IPS DF 4.7 (cell line): ENCODE measurements at regions not wholly inside any gene's neighbourhood (a gene's known extent, or its start where the extent isn't known, plus 50 kb on each side); places are given as distances from the start of the nearest gene placed in this dataset.

Experiments used
- DNase-seq: peaks from one replicate; pipeline ENCODE4 v3.0.0-alpha.2; 2013; ENCODE audit warnings: low spot score; ENCODE audit errors: extremely low read depth

DNA sequence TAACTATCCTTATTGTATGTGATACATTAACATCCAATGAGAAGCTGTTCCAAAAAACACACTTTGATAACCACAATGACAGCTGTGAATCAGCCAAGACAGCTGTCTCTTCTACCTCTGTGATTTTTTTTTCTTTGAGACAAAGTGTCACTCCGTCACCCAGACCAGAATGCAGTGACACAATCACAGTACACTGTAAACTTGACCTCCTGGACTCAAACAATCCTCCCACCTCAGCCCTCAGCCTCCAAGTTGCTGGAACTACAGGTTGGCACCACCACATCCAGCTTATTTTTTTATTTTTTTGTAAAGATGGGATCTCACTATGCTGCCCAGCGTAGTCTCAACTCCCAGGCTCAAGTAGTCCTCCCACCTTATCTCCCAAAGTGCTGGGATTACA, 73.5 kb upstream of the TMCO5A start:
- DNase-seq = no peak

- no peak for DNase-seq
These were observed 68.8 kb upstream of the TMCO5A start for GRCh38 chr15:37865687-37866086.

- no peak for DNase-seq
These were observed 63.7 kb upstream of the TMCO5A start for GRCh38 chr15:37870711-37871110.

DNA sequence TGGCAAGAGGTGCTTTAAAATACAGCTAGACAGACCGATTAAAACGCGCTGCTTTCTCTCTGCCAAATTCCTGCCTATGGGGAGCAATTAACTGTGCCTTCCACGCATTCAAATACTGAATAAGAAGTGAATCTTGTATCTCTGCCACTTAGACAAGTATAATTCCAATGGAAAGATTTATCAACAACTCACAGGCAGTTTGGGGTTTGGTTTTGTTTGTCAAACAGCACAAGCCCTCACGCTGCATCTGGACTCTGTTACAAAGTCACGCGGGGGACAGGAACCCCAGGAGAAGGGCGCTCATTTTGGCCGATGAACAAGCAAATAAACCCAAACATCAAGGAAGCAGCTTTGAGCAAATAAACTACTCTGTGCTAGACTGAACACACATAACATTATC, 61.8 kb upstream of the TMCO5A start:
- DNase-seq = no peak

DNA sequence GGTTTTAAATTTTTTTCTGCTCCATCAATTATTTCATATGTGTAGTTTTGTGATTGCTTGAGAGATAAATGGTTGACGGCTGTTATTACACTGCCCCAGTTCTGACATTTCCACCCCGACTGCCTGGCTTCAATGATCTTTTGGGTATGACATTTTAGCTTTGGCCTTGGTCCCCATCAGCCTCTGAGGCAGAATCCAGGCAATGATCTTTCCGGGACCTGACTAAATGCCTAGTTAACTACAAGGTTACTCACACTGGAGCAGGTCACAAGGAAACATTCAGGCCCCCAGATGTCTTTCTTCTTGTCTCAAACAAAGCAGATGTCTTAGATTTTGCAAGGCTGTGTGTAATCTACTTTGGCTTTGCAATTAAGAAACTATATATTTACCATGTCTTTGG, 61.1 kb upstream of the TMCO5A start:
- no peak for DNase-seq

- no peak for DNase-seq
These were observed 57.5 kb upstream of the TMCO5A start for GRCh38 chr15:37876900-37877299.

DNA sequence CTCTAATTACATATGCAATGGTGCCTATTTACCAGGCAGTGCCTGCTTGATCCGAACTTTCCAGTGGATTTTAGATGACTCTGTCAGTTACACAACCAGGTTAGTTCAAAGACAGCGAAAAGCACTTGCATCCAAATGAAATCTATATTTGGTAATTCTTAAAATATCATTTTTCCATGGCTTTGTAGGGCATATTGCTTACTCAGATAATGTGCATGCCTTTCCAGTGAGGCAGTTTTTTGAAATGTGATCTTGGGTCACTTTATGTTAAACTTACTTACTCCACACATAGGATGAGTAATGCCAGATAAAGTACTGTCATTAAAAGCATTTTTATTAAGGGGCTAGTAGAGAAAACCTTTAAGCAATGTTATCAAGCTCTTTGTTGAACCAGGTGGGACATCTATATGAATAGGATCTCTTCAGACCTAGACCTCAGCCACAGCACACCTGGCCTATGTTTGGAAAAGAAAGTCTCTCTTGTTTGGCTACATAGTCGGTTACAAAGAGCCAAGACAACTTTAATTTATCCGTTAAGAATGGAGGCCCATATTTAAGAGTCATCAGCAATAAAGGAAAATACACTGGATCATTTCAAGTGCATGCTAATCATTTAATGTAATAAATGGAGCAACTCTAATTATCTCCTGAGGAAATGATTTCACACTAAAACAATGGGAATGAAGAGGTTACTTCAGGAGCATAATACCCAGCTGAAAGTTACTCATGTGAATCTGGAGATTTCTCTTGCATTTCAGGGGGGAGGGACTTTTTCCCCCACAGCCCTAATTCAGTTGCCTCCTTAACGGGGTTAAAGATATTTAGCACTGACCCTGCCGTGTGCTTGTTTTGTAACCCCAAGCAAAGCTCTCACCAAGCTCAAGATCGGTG, 56.3 kb upstream of the TMCO5A start:
- DNase-seq = no peak

DNA sequence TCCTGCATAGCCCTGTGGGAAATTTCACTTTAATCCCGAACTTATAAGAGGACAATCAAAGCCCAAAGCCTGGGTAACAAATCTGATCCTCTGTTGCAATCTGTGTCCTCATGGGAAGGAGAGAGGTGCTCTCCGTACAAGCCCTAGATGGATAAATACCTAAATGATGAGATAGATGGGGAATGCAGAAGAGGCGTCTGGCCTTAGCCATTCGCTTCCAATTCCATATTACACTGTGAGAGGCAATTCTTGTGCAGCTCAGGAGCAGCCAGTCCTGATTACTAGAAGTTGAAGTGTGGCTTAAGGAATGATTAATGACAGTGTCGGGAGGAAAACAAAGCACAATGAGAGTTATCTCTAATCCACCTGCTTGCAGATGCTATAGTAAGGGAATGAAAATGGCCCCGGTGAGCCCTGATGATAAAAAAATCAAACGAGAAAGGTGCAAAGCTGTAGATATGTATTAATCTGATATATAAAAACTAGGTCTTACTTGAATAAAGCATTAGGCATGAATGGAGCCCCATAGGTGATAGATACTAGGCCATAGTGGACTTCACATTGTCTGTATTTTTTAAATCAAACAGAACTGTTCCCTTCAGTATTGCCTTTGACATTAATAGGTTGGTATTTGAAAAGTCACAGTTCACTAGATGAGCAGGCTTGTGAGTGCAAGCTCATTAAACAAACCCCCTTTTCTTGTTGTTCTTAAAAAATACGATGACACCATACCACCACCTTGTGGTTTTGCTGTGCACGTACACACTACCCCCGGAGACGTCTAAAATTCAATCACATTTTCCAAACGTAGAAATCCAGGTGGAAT, 54.2 kb upstream of the TMCO5A start:
- DNase-seq = no peak

GRCh38 chr15:37880835-37881153, 53.6 kb upstream of the TMCO5A start:
- no peak for DNase-seq

DNA sequence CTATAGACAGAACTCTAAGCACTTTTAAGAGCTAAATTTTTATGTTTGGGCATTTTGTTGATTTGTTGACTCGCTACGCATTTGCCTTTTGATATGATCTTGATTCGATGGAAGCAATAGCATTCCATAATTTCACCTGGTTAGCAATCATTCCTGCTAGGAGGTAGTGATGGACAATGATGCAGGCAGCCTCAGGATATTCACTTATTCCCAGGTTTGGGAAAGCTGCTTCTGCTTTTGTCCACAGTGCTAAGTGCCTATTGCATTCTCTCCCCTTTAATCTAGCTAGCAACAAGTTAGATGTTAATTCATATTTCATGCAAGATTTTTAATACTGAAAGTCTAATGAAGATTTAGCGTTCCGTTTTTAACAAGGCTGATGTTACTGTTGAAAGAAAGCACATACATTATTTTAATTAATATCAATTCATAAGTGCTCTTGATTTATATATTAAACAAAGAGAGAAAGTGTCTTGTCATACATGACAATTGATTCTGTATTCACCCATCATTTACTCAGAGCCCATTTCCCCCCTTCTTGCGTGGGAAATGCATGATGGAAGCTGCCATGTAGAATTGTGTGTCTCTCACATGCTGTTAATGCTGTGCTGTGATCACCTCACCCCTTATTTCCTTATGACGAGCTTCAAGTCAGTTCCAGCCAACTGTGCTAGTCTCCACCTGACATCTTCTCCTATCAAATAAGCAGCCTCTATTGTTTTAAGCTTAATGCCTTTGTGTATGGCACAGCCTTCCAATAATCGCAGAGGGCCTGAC, 53.0 kb upstream of the TMCO5A start:
- DNase-seq = no peak

DNA sequence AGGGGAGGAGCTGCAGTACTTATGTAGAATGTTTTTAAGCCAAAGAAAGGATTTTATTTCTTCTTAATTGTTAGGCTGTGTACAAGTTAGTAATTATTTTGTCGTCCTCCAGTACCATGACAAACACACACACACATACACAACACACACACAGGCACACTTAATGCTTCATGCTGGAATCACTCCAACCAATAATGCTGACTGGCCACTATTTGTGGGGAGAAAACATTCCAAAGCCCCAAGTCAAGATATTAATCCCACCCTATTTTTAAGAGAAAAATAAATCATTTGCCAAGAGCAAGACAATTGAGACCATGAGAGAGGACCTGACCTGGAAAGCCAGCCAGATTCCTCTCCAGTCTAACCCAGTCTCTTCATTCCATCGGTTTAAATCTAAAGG, 51.8 kb upstream of the TMCO5A start:
- DNase-seq = no peak
